ENCODE measurements at regions not wholly inside any gene's neighbourhood (a gene's known extent, or its start where the extent isn't known, plus 50 kb on each side); places are given as distances from the start of the nearest gene placed in this dataset.

GRCh38 chr5:63570752-63571151, 391.5 kb downstream of the HTR1A start:
- Histone ChIP-seq H3K27ac (ENCODE audit: low read depth in 1 of 2, low read length in 2 of 2) (no peak overlapping the region), H3K9me3 (ENCODE audit: control insufficient read depth, low read length) (no peaks in the 10 kb centered on the region), H3K36me3 (ENCODE audit: control insufficient read depth in 1 of 2, insufficient read depth in 2 of 2, low read length in 1 of 2) (no peaks in the 10 kb centered on the region), H3K4me3 (ENCODE audit: low read length in 2 of 2) (no peak overlapping the region), H3K27me3 (ENCODE audit: control insufficient read depth in 1 of 2, insufficient read depth in 2 of 2, low read length in 1 of 2) (no peaks in the 10 kb centered on the region), H3K4me1 (ENCODE audit: control insufficient read depth in 1 of 2, insufficient read depth in 2 of 2, low read length in 2 of 2) (no peaks in the 10 kb centered on the region)
- DNase-seq (no peak), ATAC-seq (ENCODE audit: low FRiP score) (peak; percentile 31)
- intact Hi-C loops (cut with DNase I), result no loop called here
- 82 to 87% methylated on average over 12 of the region's 12 CpGs for WGBS, 2 donors

GRCh38 chr5:63564789-63565188, 397.5 kb downstream of the HTR1A start:
- ATAC-seq (ENCODE audit: low FRiP score) (no peak), DNase-seq (no peak)
- Histone ChIP-seq H3K27ac (ENCODE audit: low read depth in 1 of 2, low read length in 2 of 2) (no peak overlapping the region), H3K4me3 (ENCODE audit: low read length in 2 of 2) (no peak overlapping the region), H3K4me1 (ENCODE audit: control insufficient read depth in 1 of 2, insufficient read depth in 2 of 2, low read length in 2 of 2) (no peaks in the 10 kb centered on the region), H3K27me3 (ENCODE audit: control insufficient read depth in 1 of 2, insufficient read depth in 2 of 2, low read length in 1 of 2) (no peaks in the 10 kb centered on the region), H3K9me3 (ENCODE audit: control insufficient read depth, low read length) (peaks cover 4% of the 10 kb centered on the region), H3K36me3 (ENCODE audit: control insufficient read depth in 1 of 2, insufficient read depth in 2 of 2, low read length in 1 of 2) (no peaks in the 10 kb centered on the region)
- intact Hi-C loops (cut with DNase I), result no loop called here
- WGBS, 2 donors, result 77 to 80% methylated on average over 3 of the region's 3 CpGs

- no peak overlapping the region for H3K4me3 ChIP-seq (ENCODE audit: low read length in 2 of 2)
- no peak overlapping the region for H3K27ac ChIP-seq (ENCODE audit: low read depth in 1 of 2, low read length in 2 of 2)
- no peaks in the 10 kb centered on the region for H3K27me3 ChIP-seq (ENCODE audit: control insufficient read depth in 1 of 2, insufficient read depth in 2 of 2, low read length in 1 of 2)
- no peak for DNase-seq
- intact Hi-C loops (cut with DNase I), result no loop called here
- no peaks in the 10 kb centered on the region for H3K4me1 ChIP-seq (ENCODE audit: control insufficient read depth in 1 of 2, insufficient read depth in 2 of 2, low read length in 2 of 2)
- ATAC-seq (ENCODE audit: low FRiP score), result no peak
- peaks cover 4% of the 10 kb centered on the region for H3K9me3 ChIP-seq (ENCODE audit: control insufficient read depth, low read length)
- 87% methylated on average over 20 of the region's 20 CpGs for WGBS, 2 donors
- H3K36me3 ChIP-seq (ENCODE audit: control insufficient read depth in 1 of 2, insufficient read depth in 2 of 2, low read length in 1 of 2), result no peaks in the 10 kb centered on the region
Observed at GRCh38 chr5:63563008-63563917, 399.0 kb downstream of the HTR1A start.

GRCh38 chr5:63555874-63556273, 406.4 kb downstream of the HTR1A start:
- intact Hi-C loops (cut with DNase I), result no loop called here
- H3K36me3 ChIP-seq (ENCODE audit: control insufficient read depth in 1 of 2, insufficient read depth in 2 of 2, low read length in 1 of 2), result no peaks in the 10 kb centered on the region
- no peaks in the 10 kb centered on the region for H3K4me1 ChIP-seq (ENCODE audit: control insufficient read depth in 1 of 2, insufficient read depth in 2 of 2, low read length in 2 of 2)
- DNase-seq, result no peak
- H3K9me3 ChIP-seq (ENCODE audit: control insufficient read depth, low read length), result no peaks in the 10 kb centered on the region
- no peak overlapping the region for H3K27ac ChIP-seq (ENCODE audit: low read depth in 1 of 2, low read length in 2 of 2)
- H3K27me3 ChIP-seq (ENCODE audit: control insufficient read depth in 1 of 2, insufficient read depth in 2 of 2, low read length in 1 of 2), result no peaks in the 10 kb centered on the region
- ATAC-seq (ENCODE audit: low FRiP score), result no peak
- 33 to 39% methylated on average over 4 of the region's 4 CpGs for WGBS, 2 donors
- H3K4me3 ChIP-seq (ENCODE audit: low read length in 2 of 2), result no peak overlapping the region

GRCh38 chr5:63554191-63554590, 408.1 kb downstream of the HTR1A start:
- no peak for DNase-seq
- Histone ChIP-seq H3K9me3 (ENCODE audit: control insufficient read depth, low read length) (no peaks in the 10 kb centered on the region), H3K4me3 (ENCODE audit: low read length in 2 of 2) (no peak overlapping the region), H3K36me3 (ENCODE audit: control insufficient read depth in 1 of 2, insufficient read depth in 2 of 2, low read length in 1 of 2) (no peaks in the 10 kb centered on the region), H3K4me1 (ENCODE audit: control insufficient read depth in 1 of 2, insufficient read depth in 2 of 2, low read length in 2 of 2) (no peaks in the 10 kb centered on the region), H3K27me3 (ENCODE audit: control insufficient read depth in 1 of 2, insufficient read depth in 2 of 2, low read length in 1 of 2) (no peaks in the 10 kb centered on the region), H3K27ac (ENCODE audit: low read depth in 1 of 2, low read length in 2 of 2) (no peak overlapping the region)
- ATAC-seq (ENCODE audit: low FRiP score), result no peak
- intact Hi-C loops (cut with DNase I), result no loop called here
- WGBS, 2 donors, result 35 to 52% methylated on average over 3 of the region's 3 CpGs

GRCh38 chr5:63553073-63553472, 409.2 kb downstream of the HTR1A start:
- H3K36me3 ChIP-seq (ENCODE audit: control insufficient read depth in 1 of 2, insufficient read depth in 2 of 2, low read length in 1 of 2), result no peaks in the 10 kb centered on the region
- WGBS, 2 donors, result 84% methylated on average over 1 of the region's 1 CpG
- no peaks in the 10 kb centered on the region for H3K9me3 ChIP-seq (ENCODE audit: control insufficient read depth, low read length)
- no peaks in the 10 kb centered on the region for H3K27me3 ChIP-seq (ENCODE audit: control insufficient read depth in 1 of 2, insufficient read depth in 2 of 2, low read length in 1 of 2)
- intact Hi-C loops (cut with DNase I), result no loop called here
- H3K27ac ChIP-seq (ENCODE audit: low read depth in 1 of 2, low read length in 2 of 2), result no peak overlapping the region
- no peak for ATAC-seq (ENCODE audit: low FRiP score)
- H3K4me3 ChIP-seq (ENCODE audit: low read length in 2 of 2), result no peak overlapping the region
- no peak for DNase-seq
- H3K4me1 ChIP-seq (ENCODE audit: control insufficient read depth in 1 of 2, insufficient read depth in 2 of 2, low read length in 2 of 2), result no peaks in the 10 kb centered on the region

- Histone ChIP-seq H3K27me3 (ENCODE audit: control insufficient read depth in 1 of 2, insufficient read depth in 2 of 2, low read length in 1 of 2) (peaks cover 0 to 2% of the 10 kb centered on the region in 2 donors), H3K27ac (ENCODE audit: low read depth in 1 of 2, low read length in 2 of 2) (no peak overlapping the region), H3K36me3 (ENCODE audit: control insufficient read depth in 1 of 2, insufficient read depth in 2 of 2, low read length in 1 of 2) (no peaks in the 10 kb centered on the region), H3K4me1 (ENCODE audit: control insufficient read depth in 1 of 2, insufficient read depth in 2 of 2, low read length in 2 of 2) (no peaks in the 10 kb centered on the region), H3K4me3 (ENCODE audit: low read length in 2 of 2) (no peak overlapping the region), H3K9me3 (ENCODE audit: control insufficient read depth, low read length) (no peaks in the 10 kb centered on the region)
- DNase-seq (no peak), ATAC-seq (ENCODE audit: low FRiP score) (no peak)
- intact Hi-C loops (cut with DNase I), result no loop called here
Observed at GRCh38 chr5:63535840-63536602, 426.2 kb downstream of the HTR1A start.

GRCh38 chr5:63524281-63524680, 438.0 kb downstream of the HTR1A start:
- DNase-seq (no peak), ATAC-seq (ENCODE audit: low FRiP score) (no peak)
- Histone ChIP-seq H3K27me3 (ENCODE audit: control insufficient read depth in 1 of 2, insufficient read depth in 2 of 2, low read length in 1 of 2) (no peaks in the 10 kb centered on the region), H3K4me1 (ENCODE audit: control insufficient read depth in 1 of 2, insufficient read depth in 2 of 2, low read length in 2 of 2) (no peaks in the 10 kb centered on the region), H3K9me3 (ENCODE audit: control insufficient read depth, low read length) (no peaks in the 10 kb centered on the region), H3K4me3 (ENCODE audit: low read length in 2 of 2) (no peak overlapping the region), H3K27ac (ENCODE audit: low read depth in 1 of 2, low read length in 2 of 2) (no peak overlapping the region), H3K36me3 (ENCODE audit: control insufficient read depth in 1 of 2, insufficient read depth in 2 of 2, low read length in 1 of 2) (no peaks in the 10 kb centered on the region)
- WGBS, 2 donors, result 36 to 50% methylated on average over 1 of the region's 1 CpG
- intact Hi-C loops (cut with DNase I), result no loop called here

- ATAC-seq (ENCODE audit: low FRiP score), result no peak
- H3K4me3 ChIP-seq (ENCODE audit: low read length in 2 of 2), result no peak overlapping the region
- intact Hi-C loops (cut with DNase I), result no loop called here
- H3K9me3 ChIP-seq (ENCODE audit: control insufficient read depth, low read length), result no peaks in the 10 kb centered on the region
- DNase-seq, result no peak
- H3K36me3 ChIP-seq (ENCODE audit: control insufficient read depth in 1 of 2, insufficient read depth in 2 of 2, low read length in 1 of 2), result no peaks in the 10 kb centered on the region
- H3K27me3 ChIP-seq (ENCODE audit: control insufficient read depth in 1 of 2, insufficient read depth in 2 of 2, low read length in 1 of 2), result peaks cover 0 to 2% of the 10 kb centered on the region in 2 donors
- no peaks in the 10 kb centered on the region for H3K4me1 ChIP-seq (ENCODE audit: control insufficient read depth in 1 of 2, insufficient read depth in 2 of 2, low read length in 2 of 2)
- no peak overlapping the region for H3K27ac ChIP-seq (ENCODE audit: low read depth in 1 of 2, low read length in 2 of 2)
Observed at GRCh38 chr5:63516006-63516405, 446.2 kb downstream of the HTR1A start.

Data from aorta (tissue), 5 donors.